Adipocyte (in vitro differentiated cells): ENCODE measurements at regions not wholly inside any gene's neighbourhood (a gene's known extent, or its start where the extent isn't known, plus 50 kb on each side); places are given as distances from the start of the nearest gene placed in this dataset.

Experiments used
- DNase-seq: peaks from one replicate; pipeline ENCODE4 v3.0.0-alpha.2; 2015; ENCODE audit warnings: low read depth
- H3K27me3 ChIP-seq: replicated peaks from 2 replicates; pipeline ENCODE4 v1.7.0; 2013; ENCODE audit warnings: mild to moderate bottlenecking, low read length, moderate library complexity; ENCODE audit not compliant: control insufficient read depth, insufficient read depth
- H3K36me3 ChIP-seq: 2 replicates; pipeline ENCODE4 v1.7.0; 2013; ENCODE audit warnings: low read length, mild to moderate bottlenecking, moderate library complexity; ENCODE audit not compliant: control insufficient read depth, insufficient read depth, severe bottlenecking
- H3K4me1 ChIP-seq: 2 replicates; pipeline ENCODE4 v1.7.0; 2013; ENCODE audit warnings: mild to moderate bottlenecking, low read length, moderate library complexity; ENCODE audit not compliant: control insufficient read depth, insufficient read depth
- H3K4me3 ChIP-seq: 2 replicates; pipeline ENCODE4 v1.7.0; 2013; ENCODE audit warnings: mild to moderate bottlenecking, low read length, moderate library complexity
- H3K9ac ChIP-seq: 2 replicates; pipeline ENCODE4 v1.7.0; 2013; ENCODE audit warnings: mild to moderate bottlenecking, low read length, moderate library complexity
- H3K9me3 ChIP-seq: 2 replicates; pipeline ENCODE4 v1.7.0; 2013; ENCODE audit warnings: mild to moderate bottlenecking, low read length, moderate library complexity; ENCODE audit not compliant: control insufficient read depth

DNA sequence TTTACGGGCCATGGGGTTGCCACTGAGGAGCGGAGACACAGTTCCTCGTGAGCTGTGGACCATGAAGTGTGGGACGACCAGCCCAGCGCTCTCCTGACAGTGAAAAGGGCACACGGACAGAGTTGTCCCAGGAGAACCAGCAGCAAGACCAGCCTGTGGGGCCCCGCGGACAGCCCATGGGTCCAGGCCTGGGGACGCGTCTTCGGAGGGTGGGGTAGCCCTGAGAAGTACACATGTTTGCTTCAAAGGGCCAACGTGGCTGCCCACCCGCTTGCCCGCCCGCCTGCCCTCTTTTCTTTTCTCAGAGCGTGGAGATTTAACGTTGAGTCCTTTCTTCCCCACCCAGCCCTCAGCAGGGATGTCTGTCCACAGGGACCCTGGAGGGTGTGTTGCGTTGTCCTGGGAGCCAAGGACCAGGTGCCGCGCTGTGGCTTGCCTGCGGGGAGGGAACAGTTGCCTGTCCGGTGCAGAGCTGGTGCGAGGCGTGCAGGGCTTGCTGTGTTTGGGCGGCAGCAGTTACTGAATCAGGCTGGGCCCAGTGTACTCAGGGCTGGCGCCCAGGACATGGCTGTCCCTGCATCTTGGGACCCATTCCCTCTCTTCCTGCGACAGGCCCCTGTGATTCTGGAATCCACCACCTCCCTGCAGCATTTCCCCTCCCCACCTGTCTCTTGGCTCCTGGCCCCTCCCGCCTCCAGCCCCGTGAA is 120.1 kb upstream of the HDAC4 start:
- no peaks in the 10 kb centered on the region for H3K36me3 ChIP-seq
- peaks cover 10% of the 10 kb centered on the region for H3K4me1 ChIP-seq
- H3K9me3 ChIP-seq, result no peaks in the 10 kb centered on the region
- peaks cover 6% of the 10 kb centered on the region for H3K27me3 ChIP-seq
- H3K9ac ChIP-seq, result no peak overlapping the region
- H3K4me3 ChIP-seq, result no peak overlapping the region
- DNase-seq, result no peak

DNA sequence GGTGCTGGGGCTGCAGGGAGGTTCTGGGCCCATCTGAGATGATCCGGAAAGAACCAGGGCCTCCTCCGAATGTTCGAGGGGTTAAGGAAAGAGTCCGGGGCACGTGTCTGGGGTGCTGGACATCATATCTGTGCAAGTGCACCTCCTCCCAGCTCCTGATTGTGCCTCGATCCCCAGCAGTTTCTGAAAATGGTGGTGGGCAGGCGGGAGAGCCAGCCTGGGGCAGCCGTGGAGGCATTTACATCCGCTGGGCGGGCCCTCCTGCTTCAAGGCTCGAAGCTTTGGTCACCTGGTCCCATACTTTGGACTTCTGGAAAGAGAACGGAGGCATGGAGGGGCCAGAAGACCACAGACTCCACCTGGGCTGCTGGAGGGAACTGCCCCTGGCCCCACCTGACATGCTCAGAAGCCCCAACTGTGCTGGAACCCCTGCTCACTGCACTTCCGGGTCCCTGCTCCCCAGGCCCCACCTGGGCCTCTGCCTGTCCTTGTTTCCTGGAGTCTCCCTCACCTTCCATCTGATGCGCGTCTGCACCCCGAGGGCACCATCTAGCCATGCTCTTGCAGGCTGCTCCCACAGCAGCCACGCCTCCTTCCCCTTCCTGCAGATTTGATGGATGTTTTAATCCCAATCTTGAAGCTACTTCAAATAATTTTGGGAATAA is 119.2 kb upstream of the HDAC4 start:
- no peaks in the 10 kb centered on the region for H3K9me3 ChIP-seq
- H3K9ac ChIP-seq, result no peak overlapping the region
- peaks cover 10% of the 10 kb centered on the region for H3K27me3 ChIP-seq
- no peaks in the 10 kb centered on the region for H3K36me3 ChIP-seq
- H3K4me1 ChIP-seq, result peaks cover 10% of the 10 kb centered on the region
- DNase-seq, result no peak
- H3K4me3 ChIP-seq, result no peak overlapping the region

DNA sequence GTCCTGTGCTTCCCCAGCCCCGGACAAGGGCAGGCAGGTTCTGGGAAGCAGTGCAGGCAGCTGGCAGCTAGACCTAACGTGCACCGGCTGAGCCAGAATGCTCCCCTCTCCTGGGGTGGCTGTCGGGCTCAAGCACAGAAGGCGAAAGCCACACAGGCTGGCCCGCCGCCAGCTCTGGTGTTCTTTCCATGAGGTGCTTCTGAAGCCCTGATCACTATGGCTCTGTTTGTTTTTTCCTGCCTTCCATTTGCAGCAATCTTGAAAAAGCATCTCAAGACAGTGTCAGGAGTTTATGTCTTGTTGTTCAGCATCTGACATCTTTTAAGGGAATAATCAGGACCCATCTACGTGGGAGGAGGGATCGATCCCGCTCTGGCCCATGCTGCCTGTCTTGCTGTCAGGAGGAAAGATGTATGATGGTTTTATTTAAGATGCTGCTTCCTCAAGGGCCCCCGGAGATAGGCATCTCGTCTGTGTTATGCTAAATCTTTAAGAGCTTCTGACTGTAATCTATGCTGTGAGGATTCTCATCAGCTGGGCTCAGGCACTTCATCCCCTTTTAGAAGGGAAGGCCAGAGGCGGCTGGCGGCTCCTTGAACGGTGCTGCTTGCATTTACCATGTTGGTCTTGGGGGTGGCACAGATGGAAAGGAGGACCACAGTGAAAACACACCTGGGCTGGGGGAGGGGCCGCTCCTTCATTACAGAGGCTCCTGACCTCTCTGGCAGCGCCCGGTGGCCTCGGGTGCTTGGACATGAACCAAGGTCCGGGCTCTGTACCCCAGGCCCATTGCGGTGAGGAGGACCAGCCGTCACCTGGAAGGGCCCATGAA is 118.5 kb upstream of the HDAC4 start:
- Histone ChIP-seq H3K4me3 (no peak overlapping the region), H3K36me3 (no peaks in the 10 kb centered on the region), H3K9me3 (no peaks in the 10 kb centered on the region), H3K4me1 (peaks cover 10% of the 10 kb centered on the region), H3K9ac (no peak overlapping the region), H3K27me3 (peaks cover 13% of the 10 kb centered on the region)
- no peak for DNase-seq

DNA sequence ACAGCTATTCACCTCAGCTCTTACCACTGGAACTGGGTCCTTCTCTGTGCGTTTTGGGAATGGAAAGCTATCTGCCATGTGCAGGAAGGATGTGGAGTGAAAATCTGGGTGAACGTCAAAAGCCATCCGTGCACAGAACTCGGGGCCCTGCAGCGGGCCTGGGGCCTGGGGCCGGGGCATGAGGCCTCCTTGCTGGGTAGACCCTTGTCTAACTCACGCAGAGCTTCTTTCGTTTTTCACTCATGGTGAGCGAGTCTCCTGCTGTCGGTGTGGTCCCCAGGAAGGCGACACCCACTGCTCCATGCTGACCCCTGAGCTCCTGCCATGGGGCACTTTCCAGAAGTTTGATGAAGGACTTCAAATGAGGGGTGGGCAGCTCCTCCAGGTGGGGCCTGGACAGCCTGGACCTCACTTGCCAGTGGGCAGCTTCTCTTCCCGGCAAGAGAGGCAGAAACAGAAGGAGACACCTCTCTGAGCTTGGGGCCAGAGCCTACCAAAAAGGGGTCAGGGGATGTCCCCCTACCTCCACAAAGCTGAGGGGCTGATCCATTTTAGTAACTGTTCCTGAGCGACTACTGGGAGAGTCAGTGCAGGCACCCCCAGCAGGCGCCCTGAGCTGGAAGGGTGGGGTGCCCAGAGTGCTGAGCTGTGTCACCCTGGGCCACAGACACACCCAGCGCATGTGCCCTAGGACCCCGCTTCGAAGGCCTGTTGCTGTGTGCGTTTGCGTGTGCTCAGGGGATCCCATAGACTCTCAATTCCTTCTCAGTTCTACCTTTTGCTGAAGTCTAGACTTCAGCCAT is 117.7 kb upstream of the HDAC4 start:
- peaks cover 19% of the 10 kb centered on the region for H3K27me3 ChIP-seq
- no peaks in the 10 kb centered on the region for H3K36me3 ChIP-seq
- peaks cover 4% of the 10 kb centered on the region for H3K4me1 ChIP-seq
- DNase-seq, result no peak
- no peak overlapping the region for H3K9ac ChIP-seq
- H3K4me3 ChIP-seq, result no peak overlapping the region
- no peaks in the 10 kb centered on the region for H3K9me3 ChIP-seq

DNA sequence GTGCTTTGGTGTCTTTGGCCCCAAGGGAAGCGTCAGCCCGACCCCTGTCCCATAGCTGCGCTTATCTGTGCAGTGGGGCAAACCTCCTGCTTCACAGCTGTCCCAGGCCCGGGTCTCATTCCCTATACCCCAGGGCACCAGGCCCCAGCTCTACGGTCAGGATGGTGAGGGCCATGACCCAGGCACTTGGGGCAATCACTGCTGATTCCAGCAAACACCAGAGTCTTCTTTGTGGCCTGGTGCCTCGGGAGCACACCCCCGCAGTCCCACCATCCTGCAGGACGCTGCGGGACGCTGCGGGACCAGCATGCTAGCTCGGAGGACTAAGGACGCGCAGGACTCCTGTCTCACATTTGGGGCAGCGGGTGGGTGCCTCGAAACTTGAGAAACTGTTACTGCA is 116.9 kb upstream of the HDAC4 start:
- Histone ChIP-seq H3K4me3 (no peak overlapping the region), H3K27me3 (peaks cover 19% of the 10 kb centered on the region), H3K4me1 (peaks cover 4% of the 10 kb centered on the region), H3K9me3 (no peaks in the 10 kb centered on the region), H3K36me3 (no peaks in the 10 kb centered on the region), H3K9ac (no peak overlapping the region)
- DNase-seq, result no peak

DNA sequence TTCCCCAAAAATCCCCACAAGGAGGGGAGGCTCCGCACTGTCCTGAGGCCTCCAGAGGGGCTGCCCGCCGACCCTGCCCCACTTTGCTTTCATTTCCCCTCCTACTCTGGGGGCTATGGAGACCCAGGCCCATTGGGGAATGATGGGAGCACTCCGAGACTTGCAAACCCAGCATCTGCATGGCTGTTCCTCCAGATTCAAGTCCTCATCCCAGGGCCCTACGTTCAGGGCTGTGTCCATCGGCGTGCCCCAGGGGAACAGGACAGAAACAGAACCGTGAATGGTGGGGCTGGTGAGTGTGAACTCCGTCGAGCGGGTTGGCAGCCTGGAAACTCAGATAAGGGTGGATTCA is 116.1 kb upstream of the HDAC4 start:
- Histone ChIP-seq H3K9me3 (no peaks in the 10 kb centered on the region), H3K27me3 (peaks cover 19% of the 10 kb centered on the region), H3K4me3 (no peak overlapping the region), H3K9ac (no peak overlapping the region), H3K4me1 (no peaks in the 10 kb centered on the region), H3K36me3 (no peaks in the 10 kb centered on the region)
- no peak for DNase-seq

DNA sequence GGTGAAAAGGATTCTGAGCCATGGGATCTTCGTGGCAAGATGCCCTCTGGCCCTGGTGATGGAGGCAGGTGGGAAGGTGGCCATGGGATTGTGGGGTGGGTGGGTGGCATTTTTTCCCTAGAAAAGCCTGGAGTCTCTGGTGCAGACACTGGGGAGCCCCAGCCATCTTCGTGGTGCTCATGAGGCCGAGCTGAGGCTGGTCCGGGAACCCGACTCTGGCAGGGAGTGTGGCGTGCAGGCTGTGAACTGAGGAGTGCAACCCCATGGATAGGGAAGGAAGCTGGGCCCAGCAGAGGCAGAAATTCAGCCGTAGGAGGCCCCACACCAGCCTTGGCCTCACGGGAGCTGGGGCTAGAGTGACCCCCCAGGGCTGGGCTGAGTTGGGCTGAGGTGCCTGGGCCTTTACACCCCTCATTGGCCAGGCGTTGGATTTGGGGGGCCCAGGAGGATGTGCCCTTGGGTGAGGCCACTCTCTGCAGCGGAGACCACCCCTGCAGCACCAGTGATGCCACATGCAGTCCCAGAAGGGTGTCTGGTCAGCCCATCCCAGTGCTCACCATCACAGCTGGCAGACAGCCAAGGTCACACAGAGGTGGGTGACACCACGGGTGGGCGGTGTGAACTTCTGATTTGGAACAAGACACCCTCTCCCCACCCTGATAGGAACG is 115.6 kb upstream of the HDAC4 start:
- Histone ChIP-seq H3K4me1 (no peaks in the 10 kb centered on the region), H3K4me3 (no peak overlapping the region), H3K36me3 (no peaks in the 10 kb centered on the region), H3K9me3 (no peaks in the 10 kb centered on the region), H3K9ac (no peak overlapping the region), H3K27me3 (peaks cover 23% of the 10 kb centered on the region)
- DNase-seq, result no peak

DNA sequence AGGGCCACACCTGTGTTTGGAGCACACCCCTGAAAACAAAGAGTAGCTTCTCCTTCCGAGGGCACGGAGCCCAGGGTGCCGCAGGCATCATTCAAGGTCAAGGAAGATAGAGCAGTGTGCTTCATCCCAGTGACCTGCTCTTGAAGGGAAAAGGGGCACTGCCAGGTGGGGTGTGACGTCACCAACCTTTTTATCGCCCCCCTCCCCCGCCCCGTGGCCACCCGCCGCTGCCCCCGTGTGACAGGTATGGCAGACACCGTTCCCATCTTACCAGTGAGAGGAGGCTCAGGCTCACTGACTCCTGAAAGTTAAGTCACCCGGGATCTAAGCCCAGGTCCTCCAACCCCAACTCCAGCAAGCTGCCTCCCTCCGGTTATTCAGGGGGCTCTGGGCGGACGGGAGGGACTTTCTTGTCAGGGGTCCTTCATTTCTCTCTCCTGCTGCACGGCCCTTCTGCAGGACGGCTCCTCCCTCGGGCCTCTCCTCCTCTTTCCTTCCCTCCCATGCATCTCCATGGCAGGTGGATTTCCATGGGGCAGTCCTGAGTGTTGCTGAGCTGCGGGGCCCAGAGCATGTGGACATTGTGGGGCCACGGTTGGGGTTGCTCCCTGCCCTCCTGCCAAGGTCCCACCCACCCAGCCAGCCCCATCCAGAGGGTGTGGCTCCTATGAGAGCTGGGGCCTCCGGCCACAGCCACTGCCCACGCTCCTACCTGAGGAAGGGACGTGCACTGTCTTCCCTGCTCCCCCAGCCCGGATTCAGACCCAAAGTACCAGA is 114.1 kb upstream of the HDAC4 start:
- no peaks in the 10 kb centered on the region for H3K36me3 ChIP-seq
- H3K9me3 ChIP-seq, result no peaks in the 10 kb centered on the region
- peaks cover 23% of the 10 kb centered on the region for H3K27me3 ChIP-seq
- no peak for DNase-seq
- no peaks in the 10 kb centered on the region for H3K4me1 ChIP-seq
- no peak overlapping the region for H3K9ac ChIP-seq
- H3K4me3 ChIP-seq, result no peak overlapping the region

DNA sequence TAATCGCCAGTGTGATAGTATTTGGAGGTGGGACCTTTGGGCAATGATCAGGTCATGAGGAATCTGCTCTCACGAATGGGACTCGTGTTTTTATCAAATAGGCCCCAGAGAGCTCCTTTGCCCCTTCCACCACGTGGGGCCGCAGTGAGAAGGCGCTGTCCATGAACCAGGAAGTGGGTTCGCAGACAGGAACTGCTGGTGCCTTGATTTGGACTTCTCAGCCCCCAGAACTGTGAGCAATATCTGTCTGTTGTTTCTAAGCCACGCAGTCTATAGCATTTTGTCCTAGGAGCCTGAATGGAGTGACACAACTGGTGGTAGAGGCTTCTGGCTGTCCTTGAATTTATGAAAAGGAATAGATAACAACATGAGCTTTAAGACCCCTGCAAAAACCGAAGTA is 111.2 kb upstream of the HDAC4 start:
- H3K4me1 ChIP-seq, result no peaks in the 10 kb centered on the region
- no peak overlapping the region for H3K4me3 ChIP-seq
- no peak for DNase-seq
- no peaks in the 10 kb centered on the region for H3K36me3 ChIP-seq
- H3K9ac ChIP-seq, result no peak overlapping the region
- H3K27me3 ChIP-seq, result peaks cover 39% of the 10 kb centered on the region
- H3K9me3 ChIP-seq, result no peaks in the 10 kb centered on the region
